ENCODE measurements at regions not wholly inside any gene's neighbourhood (a gene's known extent, or its start where the extent isn't known, plus 50 kb on each side); places are given as distances from the start of the nearest gene placed in this dataset.

- TF ChIP-seq CTCF (IDR thresholded peaks at IDR 0.05) = no peak
- no peak for TF ChIP-seq POLR2A (IDR thresholded peaks at IDR 0.05)
Measured at GRCh38 chr2:145096582-145096981, 576.7 kb upstream of the ZEB2 start.
